Naive thymus-derived CD4-positive, alpha-beta T cell (primary cell): ENCODE measurements at regions not wholly inside any gene's neighbourhood (a gene's known extent, or its start where the extent isn't known, plus 50 kb on each side); places are given as distances from the start of the nearest gene placed in this dataset.
"Not testable (repeated sequence)": the region's sequence is repeated elsewhere in the genome, so short reads cannot be mapped to it uniquely, and the experiment has no call there.

Experiments
- ATAC-seq: fragments of 150-1000 bp; cut with Tn5 transposase; 2 replicates; pipeline ENCODE4 v1.10.0; 2021; ENCODE audit warnings: mild to moderate bottlenecking, moderate library complexity
- CTCF ChIA-PET: fragments of 350-600 bp; sonication (Branson Sonifier 250); formaldehyde crosslinking; loops from one replicate; lab custom pipeline; 2021; ENCODE audit warnings: antibody characterized with exemption; lab: Charles Lee
- POLR2A ChIA-PET: fragments of 350-600 bp; sonication (Branson Sonifier 250); formaldehyde crosslinking; loops from one replicate; lab custom pipeline; 2021; ENCODE audit warnings: antibody characterized with exemption, inconsistent platforms; lab: Charles Lee
- DNase-seq, 9 donors: peaks; one replicate each; pipeline versions ENCODE4 v3.0.0 to v3.0.0-alpha.2; 2020 to 2022; ENCODE audit warnings: mixed read lengths in 1 of 9
- H3K27ac ChIP-seq: one replicate; pipeline ENCODE4 v1.7.0; 2013; ENCODE audit warnings: mild to moderate bottlenecking, low read depth, low read length, moderate library complexity
- H3K27me3 ChIP-seq, 2 donors: one replicate each; pipeline ENCODE4 v1.7.0; 2013; ENCODE audit warnings: low read length in 2 of 2, mild to moderate bottlenecking in 2 of 2, moderate library complexity in 2 of 2; ENCODE audit not compliant: control insufficient read depth in 2 of 2, insufficient read depth in 2 of 2
- H3K36me3 ChIP-seq, 3 experiments: 1 replicate in 2 of 3; 2 replicates in 1 of 3; pipeline ENCODE4 v1.7.0; 2013; ENCODE audit warnings: low read length in 3 of 3, mild to moderate bottlenecking in 3 of 3, moderate library complexity in 1 of 3; ENCODE audit not compliant: insufficient read depth in 3 of 3, control insufficient read depth in 2 of 3
- H3K4me1 ChIP-seq, 2 donors: one replicate each; pipeline ENCODE4 v1.7.0; 2013; ENCODE audit warnings: low read length in 2 of 2, mild to moderate bottlenecking in 2 of 2, moderate library complexity in 1 of 2; ENCODE audit not compliant: control insufficient read depth in 2 of 2, insufficient read depth in 2 of 2
- H3K4me3 ChIP-seq: 2 replicates; pipeline ENCODE4 v1.7.0; 2013; ENCODE audit warnings: mild to moderate bottlenecking, low read length
- H3K9me3 ChIP-seq, 3 experiments: 1 replicate in 2 of 3; 2 replicates in 1 of 3; pipeline ENCODE4 v1.7.0; 2013; ENCODE audit warnings: low read length in 3 of 3; ENCODE audit not compliant: control insufficient read depth in 2 of 3
- H3K27ac Mint-ChIP-seq, 9 donors: one replicate each; pipeline ENCODE4 v1.8.0; 2020 to 2022; ENCODE audit warnings: mixed read lengths in 9 of 9, mild to moderate bottlenecking in 8 of 9, moderate library complexity in 5 of 9, inconsistent platforms in 2 of 9
- H3K27me3 Mint-ChIP-seq, 5 donors: one replicate each; pipeline ENCODE4 v1.8.0; 2021 to 2022; ENCODE audit warnings: mixed read lengths in 5 of 5, mild to moderate bottlenecking in 1 of 5
- H3K36me3 Mint-ChIP-seq, 5 donors: one replicate each; pipeline ENCODE4 v1.8.0; 2020 to 2022; ENCODE audit warnings: mixed read lengths in 5 of 5, mild to moderate bottlenecking in 3 of 5, inconsistent platforms in 1 of 5
- H3K4me1 Mint-ChIP-seq, 7 donors: one replicate each; pipeline ENCODE4 v1.8.0; 2020 to 2022; ENCODE audit warnings: mixed read lengths in 7 of 7, mild to moderate bottlenecking in 3 of 7, inconsistent platforms in 1 of 7
- H3K4me3 Mint-ChIP-seq, 10 donors: one replicate each; pipeline ENCODE4 v1.8.0; 2020 to 2022; ENCODE audit warnings: mild to moderate bottlenecking in 10 of 10, mixed read lengths in 10 of 10, moderate library complexity in 6 of 10, inconsistent platforms in 2 of 10
- H3K9me3 Mint-ChIP-seq, 11 donors: one replicate each; pipeline ENCODE4 v1.8.0; 2020 to 2022; ENCODE audit warnings: mixed read lengths in 11 of 11, mild to moderate bottlenecking in 4 of 11, inconsistent platforms in 1 of 11, moderate library complexity in 1 of 11
- intact Hi-C, 2 donors: fragments of 100-400 bp; cut with micrococcal nuclease; formaldehyde crosslinking; loops; one replicate each; pipeline ENCODE4 v1.15.1; 2023

GRCh38 chr6:19892260-19892659 is 55.1 kb downstream of the ID4 start:
- no peak overlapping the region for H3K4me3 ChIP-seq
- H3K27me3 ChIP-seq = no peaks in the 10 kb centered on the region
- POLR2A ChIA-PET = no interaction called here
- Mint-ChIP-seq H3K27ac (no peak overlapping the region), H3K4me3 (no peak overlapping the region), H3K27me3 (peaks cover 0 to 22% (median 9%) of the 10 kb centered on the region in 5 donors), H3K36me3 (peaks cover 0 to 4% (median 0%) of the 10 kb centered on the region in 5 donors), H3K9me3 (peaks cover 0 to 29% (median 4%) of the 10 kb centered on the region in 11 donors), H3K4me1 (no peaks in the 10 kb centered on the region)
- no peaks in the 10 kb centered on the region for H3K4me1 ChIP-seq
- H3K9me3 ChIP-seq = no peaks in the 10 kb centered on the region
- no peaks in the 10 kb centered on the region for H3K36me3 ChIP-seq
- DNase-seq (no peak), ATAC-seq (no peak)
- CTCF ChIA-PET = no interaction called here
- intact Hi-C loops = no loop called here
- no peak overlapping the region for H3K27ac ChIP-seq

- H3K27ac ChIP-seq = no peak overlapping the region
- no peaks in the 10 kb centered on the region for H3K36me3 ChIP-seq
- intact Hi-C loops = no loop called here
- H3K4me3 ChIP-seq = no peak overlapping the region
- Mint-ChIP-seq H3K9me3 (peaks cover 0 to 33% (median 6%) of the 10 kb centered on the region in 11 donors), H3K27ac (no peak overlapping the region), H3K36me3 (no peaks in the 10 kb centered on the region), H3K4me3 (no peak overlapping the region), H3K4me1 (no peaks in the 10 kb centered on the region), H3K27me3 (no peaks in the 10 kb centered on the region)
- ATAC-seq (no peak), DNase-seq (no peak)
- H3K4me1 ChIP-seq = no peaks in the 10 kb centered on the region
- CTCF ChIA-PET = no interaction called here
- H3K9me3 ChIP-seq = no peaks in the 10 kb centered on the region
- H3K27me3 ChIP-seq = no peaks in the 10 kb centered on the region
- POLR2A ChIA-PET = no interaction called here
These were observed 58.9 kb downstream of the ID4 start for GRCh38 chr6:19895866-19896692.

- ChIA-PET POLR2A (no interaction called here), CTCF (no interaction called here)
- no peak overlapping the region for H3K27ac Mint-ChIP-seq
- Histone ChIP-seq H3K9me3 (no peaks in the 10 kb centered on the region), H3K4me1 (no peaks in the 10 kb centered on the region), H3K27ac (no peak overlapping the region), H3K4me3 (no peak overlapping the region), H3K36me3 (no peaks in the 10 kb centered on the region), H3K27me3 (no peaks in the 10 kb centered on the region)
- H3K9me3 Mint-ChIP-seq = peaks cover 0 to 37% (median 6%) of the 10 kb centered on the region in 11 donors
- intact Hi-C loops = no loop called here
- no peak overlapping the region for H3K4me3 Mint-ChIP-seq
- no peaks in the 10 kb centered on the region for H3K27me3 Mint-ChIP-seq
- H3K4me1 Mint-ChIP-seq = no peaks in the 10 kb centered on the region
- ATAC-seq (no peak), DNase-seq (no peak)
- no peaks in the 10 kb centered on the region for H3K36me3 Mint-ChIP-seq
These were observed 59.5 kb downstream of the ID4 start for GRCh38 chr6:19896693-19897010.

GRCh38 chr6:19898141-19898740 is 61.1 kb downstream of the ID4 start:
- intact Hi-C loops = no loop called here
- ATAC-seq = no peak
- Histone ChIP-seq H3K36me3 (no peaks in the 10 kb centered on the region), H3K27me3 (no peaks in the 10 kb centered on the region), H3K9me3 (no peaks in the 10 kb centered on the region), H3K27ac (no peak overlapping the region), H3K4me3 (no peak overlapping the region), H3K4me1 (no peaks in the 10 kb centered on the region)
- Mint-ChIP-seq H3K4me1 (no peaks in the 10 kb centered on the region), H3K4me3 (no peak overlapping the region), H3K36me3 (no peaks in the 10 kb centered on the region), H3K27me3 (no peaks in the 10 kb centered on the region), H3K27ac (no peak overlapping the region), H3K9me3 (peaks cover 0 to 42% (median 6%) of the 10 kb centered on the region in 11 donors)
- POLR2A ChIA-PET = no interaction called here
- CTCF ChIA-PET = no interaction called here
- no peak for DNase-seq

GRCh38 chr6:19902201-19902600 is 65.0 kb downstream of the ID4 start:
- intact Hi-C loops = no loop called here
- Histone ChIP-seq H3K27me3 (no peaks in the 10 kb centered on the region), H3K9me3 (no peaks in the 10 kb centered on the region), H3K4me1 (no peaks in the 10 kb centered on the region), H3K36me3 (no peaks in the 10 kb centered on the region), H3K27ac (no peak overlapping the region), H3K4me3 (no peak overlapping the region)
- POLR2A ChIA-PET = no interaction called here
- Mint-ChIP-seq H3K9me3 (peaks cover 0 to 22% (median 6%) of the 10 kb centered on the region in 11 donors), H3K4me1 (no peaks in the 10 kb centered on the region), H3K27me3 (peaks cover 0 to 9% (median 0%) of the 10 kb centered on the region in 5 donors), H3K4me3 (no peak overlapping the region), H3K36me3 (no peaks in the 10 kb centered on the region), H3K27ac (no peak overlapping the region)
- ATAC-seq = no peak
- CTCF ChIA-PET = no interaction called here
- no peak for DNase-seq

- H3K27me3 Mint-ChIP-seq, H3K36me3 ChIP-seq, H3K4me3 Mint-ChIP-seq, ATAC-seq, POLR2A ChIA-PET, H3K4me1 ChIP-seq, H3K4me3 ChIP-seq, H3K9me3 ChIP-seq, intact Hi-C loops, H3K27me3 ChIP-seq, DNase-seq, H3K27ac ChIP-seq, H3K4me1 Mint-ChIP-seq, H3K27ac Mint-ChIP-seq, H3K36me3 Mint-ChIP-seq: not testable (repeated sequence)
- peaks cover 0 to 11% (median 4%) of the 10 kb centered on the region in 11 donors for H3K9me3 Mint-ChIP-seq
- CTCF ChIA-PET = interaction anchor here (0.6 kb wide), 1 partner anchor 78 kb away, joined by 3 read pairs; no protein-coding TSS in a partner anchor
These were observed 67.2 kb downstream of the ID4 start for GRCh38 chr6:19904408-19904807.

GRCh38 chr6:19905584-19905983 is 68.4 kb downstream of the ID4 start:
- intact Hi-C loops = no loop called here
- no peak overlapping the region for H3K4me3 ChIP-seq
- CTCF ChIA-PET = interaction anchor here (0.7 kb wide), 1 partner anchor 73 kb away, joined by 3 read pairs; no protein-coding TSS in a partner anchor
- POLR2A ChIA-PET = no interaction called here
- H3K4me1 ChIP-seq = no peaks in the 10 kb centered on the region
- H3K27me3 ChIP-seq = no peaks in the 10 kb centered on the region
- no peaks in the 10 kb centered on the region for H3K9me3 ChIP-seq
- ATAC-seq (no peak), DNase-seq (no peak)
- H3K27ac Mint-ChIP-seq = no peak overlapping the region
- no peaks in the 10 kb centered on the region for H3K36me3 ChIP-seq
- no peak overlapping the region for H3K4me3 Mint-ChIP-seq
- no peak overlapping the region for H3K27ac ChIP-seq
- H3K4me1 Mint-ChIP-seq = no peaks in the 10 kb centered on the region
- H3K27me3 Mint-ChIP-seq = peaks cover 0 to 9% (median 5%) of the 10 kb centered on the region in 5 donors
- H3K9me3 Mint-ChIP-seq = peaks cover 0 to 11% (median 4%) of the 10 kb centered on the region in 11 donors
- H3K36me3 Mint-ChIP-seq = no peaks in the 10 kb centered on the region
